ENCODE measurements at regions not wholly inside any gene's neighbourhood (a gene's known extent, or its start where the extent isn't known, plus 50 kb on each side); places are given as distances from the start of the nearest gene placed in this dataset.

DNA sequence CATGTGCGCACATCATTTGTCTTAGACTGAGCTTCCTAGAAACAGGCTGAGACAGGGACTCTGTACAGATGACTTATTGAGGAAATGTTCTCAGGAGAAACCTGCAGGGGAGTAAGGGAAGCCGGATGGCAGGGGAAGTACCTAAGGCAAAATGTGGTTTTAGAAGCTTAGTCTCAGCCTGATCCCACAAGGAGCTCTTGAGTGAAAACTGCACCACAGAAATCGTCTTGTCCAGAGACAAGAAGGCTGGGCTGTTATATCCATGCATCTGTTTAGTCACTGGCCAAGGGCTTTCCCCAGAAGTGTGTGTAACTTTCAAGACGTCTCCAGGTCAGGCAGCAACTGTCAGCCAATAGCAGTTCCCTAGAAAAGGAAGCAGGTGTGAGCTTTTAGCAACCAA lies 86.0 kb downstream of the FUNDC1 start:
- POLR2A ChIA-PET: no interaction called here
- FAIRE-seq: no peak
- H2AFZ ChIP-seq (ENCODE audit: control insufficient read depth, low read depth, low read length): no peak overlapping the region
- 45% methylated on average over 4 of the region's 4 CpGs for WGBS (ENCODE audit: insufficient coverage, insufficient replicate concordance, low lambda C conversion rate, missing lambda C conversion rate)
- no TSS peak for BruUV-seq (replicated peaks)
- no peak overlapping the region for H3K4me2 ChIP-seq (ENCODE audit: control insufficient read depth, insufficient read depth)
- no peaks in the 10 kb centered on the region for H3K36me3 ChIP-seq (ENCODE audit: control insufficient read depth in 2 of 2, insufficient read depth in 2 of 2, low read length in 1 of 2)
- DNase-seq (ENCODE audit: low read depth, low spot score): no peak
- no peaks in the 10 kb centered on the region for H3K27me3 ChIP-seq (replicated peaks in 1 of 2; ENCODE audit: control insufficient read depth in 2 of 2, insufficient read depth in 2 of 2, low read length in 1 of 2)
- in situ Hi-C loops (cut with MboI) (no loop called here), intact Hi-C loops (cut with micrococcal nuclease; ENCODE audit: unreplicated experiment) (no loop called here)
- no peak overlapping the region for H3K9ac ChIP-seq (ENCODE audit: control insufficient read depth, insufficient read depth, low read length)
- no peak for ATAC-seq
- H3K9me3 ChIP-seq (replicated peaks; ENCODE audit: control insufficient read depth, insufficient read depth, low read length): no peaks in the 10 kb centered on the region
- RAD21 ChIA-PET (ENCODE audit: unreplicated experiment): no interaction called here
- SMC1A ChIA-PET (ENCODE audit: uncharacterized antibody, unreplicated experiment): interaction anchor here (1.4 kb wide), 1 partner anchor 71 kb away, joined by 3 read pairs; no protein-coding TSS in a partner anchor
- no peak overlapping the region for H3K27ac ChIP-seq (ENCODE audit: control insufficient read depth, insufficient read depth)
- CTCF ChIA-PET: no interaction called here
- H3K4me1 ChIP-seq (ENCODE audit: control insufficient read depth, insufficient read depth, low read length): no peaks in the 10 kb centered on the region
- TF ChIP-seq KAT2A (conservative IDR thresholded peaks at IDR 0.05; ENCODE audit: control insufficient read depth, low read depth, low read length) (no peak), RAD51 (IDR thresholded peaks at IDR 0.05) (no peak), POLR2AphosphoS2 (IDR thresholded peaks at IDR 0.05; ENCODE audit: low read depth, low read length) (no peak), POU2F2 (IDR thresholded peaks at IDR 0.05; ENCODE audit: borderline replicate concordance, low read depth, low read length) (no peak), NR2C1 (IDR thresholded peaks at IDR 0.05) (no peak), WRNIP1 (IDR thresholded peaks at IDR 0.05; ENCODE audit: borderline replicate concordance, low read depth, low read length) (no peak), STAT3 (IDR thresholded peaks at IDR 0.05; ENCODE audit: low read depth, low read length) (no peak), MYB (IDR thresholded peaks at IDR 0.05; ENCODE audit: borderline replicate concordance, low read depth, low read length) (no peak), MXI1 (IDR thresholded peaks at IDR 0.05; ENCODE audit: low read depth, low read length) (no peak), NFYB (IDR thresholded peaks at IDR 0.05; ENCODE audit: insufficient read depth, low read depth, low read length) (no peak), SMARCA5 (IDR thresholded peaks at IDR 0.05) (no peak)
- TF ChIP-seq, protein P1, sequence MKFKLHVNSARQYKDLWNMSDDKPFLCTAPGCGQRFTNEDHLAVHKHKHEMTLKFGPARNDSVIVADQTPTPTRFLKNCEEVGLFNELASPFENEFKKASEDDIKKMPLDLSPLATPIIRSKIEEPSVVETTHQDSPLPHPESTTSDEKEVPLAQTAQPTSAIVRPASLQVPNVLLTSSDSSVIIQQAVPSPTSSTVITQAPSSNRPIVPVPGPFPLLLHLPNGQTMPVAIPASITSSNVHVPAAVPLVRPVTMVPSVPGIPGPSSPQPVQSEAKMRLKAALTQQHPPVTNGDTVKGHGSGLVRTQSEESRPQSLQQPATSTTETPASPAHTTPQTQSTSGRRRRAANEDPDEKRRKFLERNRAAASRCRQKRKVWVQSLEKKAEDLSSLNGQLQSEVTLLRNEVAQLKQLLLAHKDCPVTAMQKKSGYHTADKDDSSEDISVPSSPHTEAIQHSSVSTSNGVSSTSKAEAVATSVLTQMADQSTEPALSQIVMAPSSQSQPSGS (IDR thresholded peaks at IDR 0.05; ENCODE audit: low read length): no peak
- no peaks in the 10 kb centered on the region for H4K20me1 ChIP-seq (ENCODE audit: control insufficient read depth, insufficient read depth)
- no peak overlapping the region for H3K4me3 ChIP-seq
- H3K79me2 ChIP-seq (ENCODE audit: control insufficient read depth, insufficient read depth, low read length): no peaks in the 10 kb centered on the region
